ENCODE measurements at regions not wholly inside any gene's neighbourhood (a gene's known extent, or its start where the extent isn't known, plus 50 kb on each side); places are given as distances from the start of the nearest gene placed in this dataset.

DNA sequence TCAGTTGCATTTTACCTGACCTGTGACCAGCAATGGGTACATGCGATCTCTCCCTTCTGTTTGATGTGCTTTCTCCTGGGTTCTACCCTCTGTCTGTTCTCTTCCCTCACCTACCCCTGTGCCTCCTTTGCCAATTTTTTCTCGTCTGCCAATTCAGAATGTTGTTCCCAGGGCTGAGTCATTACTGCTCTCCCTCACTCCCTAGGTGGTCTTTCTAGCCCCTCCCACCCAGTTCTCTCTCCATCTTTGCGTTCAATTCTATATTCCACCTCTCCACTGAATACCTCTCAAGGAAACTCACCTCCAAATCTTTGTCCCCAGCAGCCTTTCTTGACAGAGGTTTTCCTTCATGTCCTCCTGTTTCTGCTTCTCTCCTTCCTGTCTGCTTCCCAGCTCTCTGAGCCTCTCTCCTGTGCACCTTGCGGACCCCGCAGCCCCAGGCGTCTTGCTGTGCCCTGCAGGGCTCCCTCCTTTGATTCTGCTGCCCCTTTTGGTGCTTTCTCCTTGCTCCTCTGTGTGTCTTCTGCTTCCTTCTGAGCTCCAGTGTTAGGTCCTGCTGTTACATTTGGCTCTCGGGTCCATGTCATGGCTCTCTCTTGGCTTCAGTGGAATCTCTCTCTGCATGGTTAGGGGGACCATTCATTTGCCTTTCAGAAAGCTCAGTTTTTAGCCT, 398.2 kb upstream of the TPM1 start:
- TF ChIP-seq, protein P1, sequence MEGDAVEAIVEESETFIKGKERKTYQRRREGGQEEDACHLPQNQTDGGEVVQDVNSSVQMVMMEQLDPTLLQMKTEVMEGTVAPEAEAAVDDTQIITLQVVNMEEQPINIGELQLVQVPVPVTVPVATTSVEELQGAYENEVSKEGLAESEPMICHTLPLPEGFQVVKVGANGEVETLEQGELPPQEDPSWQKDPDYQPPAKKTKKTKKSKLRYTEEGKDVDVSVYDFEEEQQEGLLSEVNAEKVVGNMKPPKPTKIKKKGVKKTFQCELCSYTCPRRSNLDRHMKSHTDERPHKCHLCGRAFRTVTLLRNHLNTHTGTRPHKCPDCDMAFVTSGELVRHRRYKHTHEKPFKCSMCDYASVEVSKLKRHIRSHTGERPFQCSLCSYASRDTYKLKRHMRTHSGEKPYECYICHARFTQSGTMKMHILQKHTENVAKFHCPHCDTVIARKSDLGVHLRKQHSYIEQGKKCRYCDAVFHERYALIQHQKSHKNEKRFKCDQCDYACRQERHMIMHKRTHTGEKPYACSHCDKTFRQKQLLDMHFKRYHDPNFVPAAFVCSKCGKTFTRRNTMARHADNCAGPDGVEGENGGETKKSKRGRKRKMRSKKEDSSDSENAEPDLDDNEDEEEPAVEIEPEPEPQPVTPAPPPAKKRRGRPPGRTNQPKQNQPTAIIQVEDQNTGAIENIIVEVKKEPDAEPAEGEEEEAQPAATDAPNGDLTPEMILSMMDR (IDR thresholded peaks at IDR 0.05; ENCODE audit: poor library complexity): no peak
- TF ChIP-seq EZH2phosphoT487 (IDR thresholded peaks at IDR 0.05; ENCODE audit: low read depth, severe bottlenecking, unreplicated experiment) (no peak), EZH2 (IDR thresholded peaks at IDR 0.05; ENCODE audit: borderline replicate concordance) (no peak)
